Kidney epithelial cell (primary cell): ENCODE measurements at regions not wholly inside any gene's neighbourhood (a gene's known extent, or its start where the extent isn't known, plus 50 kb on each side); places are given as distances from the start of the nearest gene placed in this dataset.

Experiments
- DNase-seq: peaks from one replicate; pipeline ENCODE4 v3.0.0-alpha.2; 2010; ENCODE audit warnings: low read depth
- H3K27me3 ChIP-seq: 2 replicates; pipeline ENCODE4 v1.6.0; 2011; ENCODE audit warnings: low read length; ENCODE audit not compliant: control insufficient read depth, insufficient read depth
- H3K36me3 ChIP-seq: 2 replicates; pipeline ENCODE4 v1.5.1; 2011; ENCODE audit warnings: low read length; ENCODE audit not compliant: control insufficient read depth, insufficient read depth
- H3K4me3 ChIP-seq: 2 replicates; pipeline ENCODE4 v1.5.1; 2011; ENCODE audit warnings: low read depth, mild to moderate bottlenecking, control low read depth, low read length
- TF ChIP-seq, protein P1 (sequence below): IDR thresholded peaks from 2 replicates; pipeline ENCODE4 v1.5.1; 2011; ENCODE audit warnings: mild to moderate bottlenecking, moderate library complexity, low read length, control low read depth, inconsistent platforms; ENCODE audit not compliant: insufficient read depth, poor library complexity, severe bottlenecking

DNA sequence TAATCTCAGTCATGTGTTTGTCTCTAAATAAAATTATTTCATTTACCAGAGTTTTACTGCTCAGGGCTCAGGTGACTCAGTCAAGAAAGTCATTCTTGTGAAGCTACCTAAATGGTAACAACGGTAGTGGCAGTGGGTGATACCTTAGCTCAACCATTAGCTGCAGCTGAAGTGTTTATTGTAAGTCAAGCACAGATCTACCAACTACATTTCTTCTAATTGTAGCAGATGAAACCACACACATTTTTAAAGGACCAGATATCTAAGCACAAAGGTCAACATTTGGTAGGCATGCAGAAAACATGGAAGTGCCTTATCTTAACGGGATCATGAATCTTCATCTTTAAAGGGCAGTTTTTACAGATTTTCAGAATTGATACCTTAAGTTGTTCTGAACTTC is 79.1 kb downstream of the FAT4 start:
- Histone ChIP-seq H3K4me3 (no peak overlapping the region), H3K36me3 (no peaks in the 10 kb centered on the region), H3K27me3 (no peaks in the 10 kb centered on the region)
- no peak for DNase-seq
- TF ChIP-seq, protein P1, sequence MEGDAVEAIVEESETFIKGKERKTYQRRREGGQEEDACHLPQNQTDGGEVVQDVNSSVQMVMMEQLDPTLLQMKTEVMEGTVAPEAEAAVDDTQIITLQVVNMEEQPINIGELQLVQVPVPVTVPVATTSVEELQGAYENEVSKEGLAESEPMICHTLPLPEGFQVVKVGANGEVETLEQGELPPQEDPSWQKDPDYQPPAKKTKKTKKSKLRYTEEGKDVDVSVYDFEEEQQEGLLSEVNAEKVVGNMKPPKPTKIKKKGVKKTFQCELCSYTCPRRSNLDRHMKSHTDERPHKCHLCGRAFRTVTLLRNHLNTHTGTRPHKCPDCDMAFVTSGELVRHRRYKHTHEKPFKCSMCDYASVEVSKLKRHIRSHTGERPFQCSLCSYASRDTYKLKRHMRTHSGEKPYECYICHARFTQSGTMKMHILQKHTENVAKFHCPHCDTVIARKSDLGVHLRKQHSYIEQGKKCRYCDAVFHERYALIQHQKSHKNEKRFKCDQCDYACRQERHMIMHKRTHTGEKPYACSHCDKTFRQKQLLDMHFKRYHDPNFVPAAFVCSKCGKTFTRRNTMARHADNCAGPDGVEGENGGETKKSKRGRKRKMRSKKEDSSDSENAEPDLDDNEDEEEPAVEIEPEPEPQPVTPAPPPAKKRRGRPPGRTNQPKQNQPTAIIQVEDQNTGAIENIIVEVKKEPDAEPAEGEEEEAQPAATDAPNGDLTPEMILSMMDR, result no peak

DNA sequence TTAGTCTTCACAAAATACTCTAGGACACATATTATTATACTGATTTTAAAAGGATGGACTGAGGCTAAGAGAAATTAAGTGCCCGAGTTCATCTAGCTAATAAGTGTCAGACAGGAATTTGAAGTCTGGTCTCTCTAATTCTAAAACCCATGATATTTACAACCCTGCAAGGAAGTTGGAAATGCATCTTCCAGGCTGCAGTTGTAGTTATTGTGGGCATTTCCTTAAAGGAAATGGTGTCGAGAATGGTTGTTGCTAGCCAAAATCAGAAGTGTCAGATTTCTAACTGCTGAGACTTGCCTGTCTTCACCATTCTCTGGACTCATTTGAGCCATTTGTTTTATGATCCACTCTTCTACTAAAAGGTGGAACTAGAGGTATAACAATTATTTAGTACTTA is 82.5 kb downstream of the FAT4 start:
- no peak for DNase-seq
- TF ChIP-seq, protein P1, result no peak
- no peak overlapping the region for H3K4me3 ChIP-seq
- no peaks in the 10 kb centered on the region for H3K27me3 ChIP-seq
- no peaks in the 10 kb centered on the region for H3K36me3 ChIP-seq

DNA sequence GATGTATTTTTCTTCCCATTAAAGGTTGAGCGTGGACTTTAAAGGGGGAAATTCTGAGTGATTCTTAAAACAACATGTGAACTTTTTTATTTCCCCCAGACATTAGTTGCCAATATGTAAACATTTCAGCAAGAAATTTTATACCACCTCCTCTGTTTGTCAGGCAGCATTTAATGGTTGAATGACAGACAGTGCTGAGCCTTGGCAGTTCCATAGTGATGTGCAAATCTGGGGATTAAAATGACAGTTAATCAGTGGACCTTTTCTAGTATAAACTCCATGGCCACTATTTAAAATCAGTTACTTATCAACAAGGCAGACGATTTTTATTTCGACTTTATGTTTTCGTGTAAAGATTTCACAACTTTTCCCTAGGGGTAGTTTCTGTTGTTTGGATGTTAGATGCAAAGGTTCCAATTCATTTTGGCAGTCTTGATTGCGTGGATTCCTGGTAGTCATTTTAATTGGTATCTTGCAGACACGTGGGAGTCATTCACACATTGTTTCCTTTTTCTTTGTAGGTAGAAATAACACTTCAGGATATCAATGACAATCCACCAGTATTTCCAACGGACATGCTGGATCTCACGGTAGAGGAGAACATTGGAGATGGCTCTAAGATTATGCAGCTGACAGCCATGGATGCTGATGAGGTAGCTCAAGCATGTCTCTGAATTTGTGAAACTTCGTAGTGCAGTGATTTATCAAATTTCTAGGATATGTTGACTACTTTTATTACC is 83.7 kb downstream of the FAT4 start:
- DNase-seq, result no peak
- H3K27me3 ChIP-seq, result no peaks in the 10 kb centered on the region
- no peaks in the 10 kb centered on the region for H3K36me3 ChIP-seq
- TF ChIP-seq, protein P1, result no peak
- no peak overlapping the region for H3K4me3 ChIP-seq

DNA sequence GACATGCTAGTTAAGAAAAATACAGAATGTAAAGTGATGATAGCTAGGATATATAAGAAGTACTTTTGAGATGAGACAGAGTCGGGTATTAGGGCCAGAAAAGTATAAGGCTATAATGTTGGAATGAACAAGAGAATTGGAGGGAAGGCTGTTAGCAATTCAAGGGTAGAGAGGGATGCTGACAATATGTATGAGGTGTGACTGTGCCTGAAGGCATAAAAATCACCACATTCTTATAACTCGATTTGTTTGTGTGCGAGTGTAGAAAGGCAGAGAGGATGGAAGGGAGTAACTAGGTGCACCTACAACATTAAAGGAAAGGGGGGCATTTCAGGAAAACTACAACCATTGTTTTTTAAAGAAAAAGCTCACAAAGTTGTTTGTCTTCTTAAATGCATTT is 86.0 kb downstream of the FAT4 start:
- no peaks in the 10 kb centered on the region for H3K36me3 ChIP-seq
- TF ChIP-seq, protein P1, result no peak
- no peak overlapping the region for H3K4me3 ChIP-seq
- no peaks in the 10 kb centered on the region for H3K27me3 ChIP-seq
- DNase-seq, result no peak

DNA sequence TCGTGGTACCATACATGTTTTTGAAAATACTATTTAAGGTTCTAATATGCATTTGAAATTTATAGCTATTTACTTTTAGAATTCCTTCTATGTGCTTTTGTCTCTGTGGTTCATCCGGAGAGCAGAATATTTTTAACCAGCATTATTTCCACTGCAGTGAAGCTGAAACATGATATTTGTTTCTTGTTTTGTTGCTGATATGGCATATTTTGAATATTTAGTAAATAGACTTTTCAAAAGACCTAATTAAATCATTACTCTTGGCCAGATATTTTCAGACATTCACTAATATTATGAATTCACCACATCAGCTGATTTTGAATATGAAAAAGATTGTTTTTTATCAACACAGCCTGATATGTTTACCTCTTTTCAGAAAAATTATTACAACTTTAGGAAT is 87.0 kb downstream of the FAT4 start:
- no peaks in the 10 kb centered on the region for H3K36me3 ChIP-seq
- DNase-seq, result no peak
- TF ChIP-seq, protein P1, result no peak
- H3K4me3 ChIP-seq, result no peak overlapping the region
- H3K27me3 ChIP-seq, result no peaks in the 10 kb centered on the region

DNA sequence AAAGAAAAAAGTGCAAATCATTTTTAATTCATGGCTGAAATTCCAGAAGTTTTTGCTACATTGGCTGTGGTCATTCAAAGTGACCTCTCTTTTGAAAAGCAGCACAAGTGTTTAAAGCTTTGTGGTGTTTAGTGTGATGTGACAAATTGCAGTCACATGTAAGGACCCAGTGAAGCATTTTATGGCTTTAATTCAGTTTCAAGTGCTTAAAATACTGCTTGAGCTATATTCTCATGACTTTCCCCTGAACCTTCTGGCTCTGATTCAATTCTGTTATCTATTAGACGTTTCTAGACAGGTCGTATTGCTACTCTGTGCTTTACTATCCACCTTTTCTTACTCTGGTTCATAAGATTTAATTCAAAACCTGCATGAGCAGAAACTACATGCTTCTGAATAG is 105.8 kb downstream of the FAT4 start:
- DNase-seq, result peak; percentile 43
- no peaks in the 10 kb centered on the region for H3K36me3 ChIP-seq

More for the DNA sequence above, 105.8 kb downstream of the FAT4 start:
- H3K27me3 ChIP-seq, result no peaks in the 10 kb centered on the region
- H3K4me3 ChIP-seq, result no peak overlapping the region
- TF ChIP-seq, protein P1, result no peak
